ENCODE measurements at regions not wholly inside any gene's neighbourhood (a gene's known extent, or its start where the extent isn't known, plus 50 kb on each side); places are given as distances from the start of the nearest gene placed in this dataset.

DNA sequence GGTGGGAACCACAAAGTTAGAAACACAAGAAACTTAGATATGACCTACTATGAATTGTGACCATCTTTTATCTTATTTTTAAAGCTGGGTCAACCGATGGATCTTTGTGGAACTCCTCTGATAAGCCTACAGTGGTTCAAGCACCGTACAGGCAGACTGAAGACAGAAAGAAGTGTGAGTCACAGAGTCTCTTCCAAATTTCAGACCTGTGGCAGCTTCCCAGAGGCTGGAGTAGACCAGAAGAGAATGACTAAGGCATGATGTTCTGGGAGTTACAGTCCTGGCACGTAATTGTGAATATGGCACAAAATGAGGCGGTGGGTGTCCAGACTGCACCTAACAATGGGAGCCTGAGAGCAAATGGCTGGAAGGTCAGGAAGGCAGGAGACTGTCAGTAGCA, 70.0 kb downstream of the LMO4 start:
- H3K4me3 ChIP-seq (ENCODE audit: low read depth, low read length), result no peak overlapping the region
- no peak for TF ChIP-seq CTCF (conservative IDR thresholded peaks at IDR 0.05; ENCODE audit: low read depth, low read length)
- DNase-seq (ENCODE audit: low read depth), result no peak

GRCh38 chr1:87399264-87399663, 70.6 kb downstream of the LMO4 start:
- H3K4me3 ChIP-seq (ENCODE audit: low read depth, low read length), result no peak overlapping the region
- TF ChIP-seq CTCF (conservative IDR thresholded peaks at IDR 0.05; ENCODE audit: low read depth, low read length), result no peak
- DNase-seq (ENCODE audit: low read depth), result peak; percentile 1

DNA sequence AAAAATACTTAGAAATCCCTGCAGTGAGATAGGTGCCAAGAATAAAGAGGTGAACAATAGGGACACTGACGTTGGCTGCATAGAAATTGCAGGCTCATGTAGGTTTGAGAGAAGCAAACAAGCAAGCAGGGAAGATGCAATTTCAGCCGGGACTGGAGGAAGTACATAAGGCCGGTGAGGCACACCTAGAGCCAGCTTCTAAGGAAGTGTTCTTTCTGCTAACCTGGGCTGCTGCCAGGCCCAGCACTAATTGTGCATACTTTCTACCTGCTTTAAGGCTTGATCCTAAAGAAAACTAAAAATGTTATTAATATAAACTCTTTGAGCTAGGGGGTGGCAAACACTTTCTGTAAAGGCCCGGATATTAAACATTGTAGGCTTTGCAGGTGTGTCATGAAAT, 71.0 kb downstream of the LMO4 start:
- DNase-seq (ENCODE audit: low read depth), result no peak
- no peak for TF ChIP-seq CTCF (conservative IDR thresholded peaks at IDR 0.05; ENCODE audit: low read depth, low read length)

GRCh38 chr1:87400813-87401212, 72.1 kb downstream of the LMO4 start:
- no peak overlapping the region for H3K4me3 ChIP-seq (ENCODE audit: low read depth, low read length)
- no peak for TF ChIP-seq CTCF (conservative IDR thresholded peaks at IDR 0.05; ENCODE audit: low read depth, low read length)
- DNase-seq (ENCODE audit: low read depth), result no peak

More for the DNA sequence above, 71.0 kb downstream of the LMO4 start:
- H3K4me3 ChIP-seq (ENCODE audit: low read depth, low read length), result no peak overlapping the region

DNA sequence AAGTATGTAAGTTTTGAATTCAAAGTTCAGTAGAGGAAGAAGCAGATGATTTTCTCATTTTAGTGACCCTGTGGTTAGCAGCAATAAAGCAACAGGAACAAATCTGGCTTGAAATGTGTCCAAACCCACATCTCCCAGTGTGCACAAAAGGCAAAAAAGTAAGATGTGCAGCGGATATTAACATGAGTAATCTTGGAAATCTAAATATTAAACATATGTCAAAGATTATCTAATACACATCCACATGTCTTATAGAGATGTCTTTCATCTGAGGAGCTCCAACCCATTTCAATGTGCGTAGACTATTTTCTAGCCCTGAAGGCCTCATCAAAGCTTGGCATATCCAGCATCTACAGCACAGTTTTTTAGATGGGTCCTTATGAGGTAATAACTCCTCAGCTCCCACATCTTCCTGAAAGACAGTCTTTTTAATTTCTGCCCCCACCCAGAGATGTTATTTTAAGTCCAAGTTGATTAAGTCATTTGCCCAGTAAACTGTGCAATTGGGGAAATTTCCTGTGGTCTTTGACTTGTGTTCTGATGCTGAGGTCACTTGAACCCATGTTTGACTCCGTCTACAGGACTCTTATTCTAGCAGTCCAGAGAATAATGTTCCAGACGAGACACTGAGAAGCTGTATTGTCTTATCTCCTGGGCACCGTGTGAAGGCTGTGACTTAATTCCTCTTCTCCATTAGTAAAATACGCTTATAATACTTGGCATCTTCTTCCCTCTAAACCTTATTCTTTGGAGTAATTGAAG, 73.7 kb downstream of the LMO4 start:
- H3K4me3 ChIP-seq (ENCODE audit: low read depth, low read length), result no peak overlapping the region
- DNase-seq (ENCODE audit: low read depth), result no peak
- TF ChIP-seq CTCF (conservative IDR thresholded peaks at IDR 0.05; ENCODE audit: low read depth, low read length), result no peak

- no peak for DNase-seq (ENCODE audit: low read depth)
- no peak for TF ChIP-seq CTCF (conservative IDR thresholded peaks at IDR 0.05; ENCODE audit: low read depth, low read length)
- H3K4me3 ChIP-seq (ENCODE audit: low read depth, low read length), result no peak overlapping the region
These were observed 74.6 kb downstream of the LMO4 start for GRCh38 chr1:87403061-87403820.
